NCI-H748 treated with DMSO at 0.1 percent for 48 hours (cell line): ENCODE measurements at regions not wholly inside any gene's neighbourhood (a gene's known extent, or its start where the extent isn't known, plus 50 kb on each side); places are given as distances from the start of the nearest gene placed in this dataset.

ENCODE experiments used
- DNase-seq: peaks from one replicate; lab custom pipeline; 2025; lab: John Stamatoyannopoulos, UW

DNA sequence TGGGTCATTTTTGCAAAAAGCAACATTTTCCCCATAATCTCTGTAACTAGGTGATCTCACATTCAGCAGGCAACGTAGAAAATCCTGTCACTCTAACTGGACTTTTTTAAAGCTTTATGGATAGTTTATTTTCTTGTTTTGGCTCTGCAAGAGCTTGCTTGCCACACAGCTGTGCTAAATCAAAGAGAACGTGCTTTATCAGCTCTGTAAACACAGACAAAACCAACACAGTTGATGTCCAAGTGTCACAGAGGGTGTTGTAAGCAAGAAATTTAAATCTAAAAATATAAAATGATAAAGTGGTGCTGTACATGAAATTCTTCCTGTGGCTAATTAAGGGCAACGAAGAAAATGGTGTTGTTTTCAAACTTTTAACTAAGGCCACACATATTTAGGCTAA is 97.5 kb upstream of the STAC start:
- no peak for DNase-seq

DNA sequence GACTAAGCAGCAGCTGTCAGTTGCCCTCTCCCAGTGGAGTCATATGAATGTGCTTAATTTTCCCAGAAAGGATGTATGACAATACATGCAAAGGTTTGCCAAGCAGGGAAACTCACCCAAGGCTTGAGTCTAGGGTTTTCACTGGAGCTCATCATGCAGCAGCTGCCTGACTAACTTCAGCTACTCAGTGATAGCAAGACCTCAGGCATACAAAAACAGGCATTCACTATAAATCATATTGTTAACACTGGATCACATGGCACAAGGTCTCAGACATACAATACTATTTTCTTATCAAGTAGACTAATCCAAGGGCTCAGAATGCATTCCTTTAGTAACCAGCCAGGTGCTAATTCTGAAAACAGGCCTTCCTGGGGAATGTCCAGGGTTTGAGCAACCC is 85.0 kb upstream of the STAC start:
- DNase-seq, result no peak

DNA sequence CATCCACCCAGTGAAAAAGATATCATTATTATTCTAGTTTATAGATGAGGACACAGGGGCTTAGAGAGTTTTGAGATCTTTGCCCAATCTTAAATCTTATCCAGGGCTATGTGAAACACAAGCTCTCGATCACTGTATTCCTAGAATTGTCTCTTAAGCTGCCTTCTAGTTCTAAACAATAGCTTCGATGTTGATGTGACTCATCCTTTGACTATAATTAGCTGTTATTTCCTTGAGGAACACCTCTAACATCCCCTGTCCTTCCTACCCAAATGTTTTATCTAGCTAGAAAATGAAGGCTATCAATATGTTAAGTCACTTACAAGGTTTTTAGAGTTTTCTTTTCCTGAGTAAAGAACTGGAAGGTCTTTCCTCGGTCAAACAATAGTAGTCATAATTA is 83.1 kb upstream of the STAC start:
- no peak for DNase-seq

DNA sequence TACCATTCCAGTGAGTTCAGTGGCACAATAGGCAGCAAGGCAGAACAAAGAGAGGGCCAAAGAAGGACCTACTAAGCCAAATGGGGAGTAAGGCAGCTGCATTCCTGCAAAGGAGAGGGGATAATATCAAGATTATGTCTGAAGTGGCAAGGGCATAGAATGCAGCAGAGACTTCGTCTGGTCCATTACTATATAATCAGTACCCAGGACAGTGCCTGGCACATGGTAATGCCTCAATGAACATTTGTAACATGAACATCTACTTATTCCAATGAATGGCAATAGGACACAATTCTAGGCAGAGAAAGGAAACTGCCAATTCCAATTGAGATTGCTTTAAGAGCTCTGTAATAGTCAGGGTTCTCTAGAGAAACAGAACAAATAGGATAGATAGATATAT is 82.1 kb upstream of the STAC start:
- no peak for DNase-seq

DNA sequence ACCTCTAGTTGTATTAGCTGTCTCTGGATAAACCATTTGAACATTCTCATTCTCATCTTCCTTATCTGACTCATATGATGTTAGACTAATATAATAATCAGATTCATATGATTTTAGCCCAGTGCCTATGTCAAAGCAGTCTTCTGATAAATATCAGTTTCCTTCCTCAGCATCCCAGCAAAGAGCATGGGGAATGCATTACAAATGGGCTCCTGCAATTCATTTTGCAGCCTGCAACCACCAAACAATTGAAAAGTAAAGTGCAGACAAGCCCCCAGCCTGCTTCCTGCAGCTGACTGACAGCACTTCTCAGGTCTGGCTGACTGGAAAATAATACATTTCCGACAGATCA is 78.2 kb upstream of the STAC start:
- DNase-seq, result no peak

DNA sequence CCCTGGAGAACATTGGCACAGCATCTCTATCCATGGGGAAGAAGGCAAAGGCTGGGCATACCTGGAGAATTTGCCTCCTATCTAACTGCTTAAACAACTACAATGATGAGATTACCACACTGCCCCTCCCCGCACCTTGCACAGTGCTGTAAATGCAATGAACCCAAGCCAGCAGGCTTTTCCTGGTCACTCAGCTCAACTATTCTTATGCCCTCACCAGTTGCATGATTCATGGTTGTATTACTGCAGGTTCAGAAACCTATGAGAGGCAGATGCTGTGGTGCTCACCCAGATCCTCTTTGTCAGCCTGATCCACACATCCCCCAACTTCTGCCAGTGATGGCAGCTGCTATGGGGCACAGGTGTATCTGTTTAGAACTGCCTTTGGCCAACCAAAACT is 77.7 kb upstream of the STAC start:
- no peak for DNase-seq

DNA sequence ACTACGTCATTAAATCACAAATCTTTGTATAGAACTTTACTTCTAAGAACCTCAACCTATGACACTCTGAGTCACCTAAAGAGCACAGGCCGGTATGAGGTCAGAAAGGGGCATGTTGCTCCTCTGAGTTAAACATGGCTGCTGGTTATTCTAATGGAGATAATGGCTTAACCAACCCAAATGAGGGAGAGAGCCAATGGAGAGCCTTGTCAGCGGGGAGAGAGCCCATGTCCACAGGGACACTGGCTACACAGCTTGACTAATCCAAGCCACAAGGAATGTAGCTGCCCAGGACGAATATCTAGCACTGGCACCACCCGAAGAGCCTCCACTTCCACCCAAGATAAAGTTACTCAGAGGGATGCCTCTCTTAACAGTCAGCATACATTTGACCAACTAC is 77.0 kb upstream of the STAC start:
- DNase-seq, result no peak

DNA sequence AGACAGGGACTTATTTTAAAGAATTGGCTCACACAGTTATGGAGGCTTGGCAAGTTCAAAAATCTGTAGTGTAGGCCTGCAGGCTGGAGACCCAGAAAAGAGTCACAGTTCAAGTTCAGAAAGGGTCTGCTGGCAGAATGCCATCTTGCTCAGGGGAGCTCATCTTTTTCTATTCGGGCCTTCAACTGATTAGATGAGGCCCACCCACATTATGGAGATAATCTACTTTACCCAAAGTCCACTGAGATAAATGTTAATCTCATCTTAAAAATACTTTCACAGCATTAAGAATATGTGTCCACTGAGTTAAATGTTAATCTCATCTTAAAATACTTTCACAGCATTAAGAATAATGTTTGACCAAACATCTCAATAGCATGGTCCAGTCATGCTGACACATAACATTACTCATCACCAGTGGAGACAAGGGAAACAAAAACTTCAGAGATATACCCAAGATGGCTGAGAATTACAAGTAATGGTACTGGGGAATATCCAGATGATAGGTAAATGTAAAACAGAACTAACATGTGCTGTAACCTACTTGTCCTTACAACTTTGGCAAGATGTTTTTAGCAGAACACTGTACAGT is 74.3 kb upstream of the STAC start:
- DNase-seq, result no peak

DNA sequence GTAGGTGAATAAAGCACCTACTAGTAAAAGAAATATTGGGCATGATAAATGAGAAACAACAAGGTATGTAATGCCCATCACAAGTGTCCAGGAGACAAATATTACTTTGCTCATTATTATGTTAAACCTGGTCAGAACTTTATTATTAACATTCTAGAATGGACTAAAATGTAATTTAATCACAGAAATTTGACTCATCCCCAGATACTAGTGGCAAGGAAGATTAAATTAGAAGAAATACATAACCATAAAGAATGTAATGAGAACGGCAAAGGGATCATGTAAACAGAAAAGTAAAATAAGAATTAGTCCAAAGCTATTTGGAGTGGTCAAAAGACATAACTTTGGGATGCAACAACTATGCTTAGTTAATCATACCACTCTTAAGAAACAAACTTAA is 71.2 kb upstream of the STAC start:
- DNase-seq, result no peak

DNA sequence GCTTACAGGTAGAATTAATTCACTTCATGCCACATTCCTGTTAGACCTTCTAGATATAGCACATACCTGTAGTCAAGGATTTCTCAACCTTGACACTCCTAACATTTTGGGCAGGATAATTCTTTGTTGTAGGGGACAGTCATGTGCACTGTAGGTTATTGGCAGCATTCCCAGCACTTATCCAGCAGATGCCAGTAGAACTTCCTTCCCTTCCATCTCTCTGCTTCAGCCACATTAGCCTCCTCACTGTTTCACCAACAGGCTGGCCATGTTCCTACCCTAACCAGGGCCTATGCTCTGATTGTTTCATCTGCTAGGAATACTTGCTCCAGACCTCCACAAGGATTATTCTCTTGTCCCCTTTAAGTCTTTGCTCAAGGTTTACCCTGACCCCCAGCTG is 68.0 kb upstream of the STAC start:
- DNase-seq, result no peak

DNA sequence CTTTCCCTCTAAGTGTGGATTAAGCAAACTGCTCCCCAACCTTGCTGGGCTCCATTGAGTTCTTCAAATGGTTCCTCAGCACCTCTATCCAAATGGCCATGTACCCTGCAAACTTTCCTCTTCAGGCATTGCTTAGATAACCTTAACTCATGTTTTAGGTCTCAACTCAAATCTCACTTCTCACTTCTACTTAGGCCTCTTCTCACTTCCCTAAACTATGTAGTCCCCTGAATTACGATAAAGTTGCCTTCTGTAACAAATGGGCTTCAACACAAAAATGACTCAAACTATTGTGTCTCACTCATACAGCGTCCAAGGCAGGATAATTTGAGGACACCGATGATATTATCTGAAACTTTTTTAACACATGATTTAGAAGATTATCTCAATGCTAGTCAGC is 62.4 kb upstream of the STAC start:
- no peak for DNase-seq

DNA sequence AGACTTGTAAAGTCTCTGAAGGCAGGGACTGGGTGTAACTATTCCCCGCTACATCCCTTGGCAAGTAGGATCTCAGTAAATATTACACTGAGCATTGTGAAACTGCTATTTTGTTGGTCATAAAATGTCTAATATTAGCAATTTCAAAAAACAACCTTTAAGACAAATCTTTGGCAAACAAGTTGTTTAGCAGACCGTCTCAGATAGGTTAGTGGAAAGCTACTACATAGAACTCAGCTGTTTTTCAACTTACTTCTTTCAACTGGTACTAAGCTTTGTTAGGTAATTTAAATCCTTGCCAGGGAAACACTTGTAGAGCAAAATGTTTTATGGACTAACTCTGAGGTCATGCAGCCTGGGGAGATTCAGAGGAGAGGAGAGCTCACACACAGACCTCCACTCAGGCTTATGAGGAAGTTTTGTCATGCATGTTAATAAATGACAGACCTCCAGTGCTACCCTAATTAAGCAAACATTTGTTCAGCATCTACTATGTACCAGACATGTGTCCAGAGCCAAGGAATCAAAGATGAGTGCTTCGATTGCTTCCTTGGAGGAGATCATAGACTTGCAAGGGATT is 61.6 kb upstream of the STAC start:
- no peak for DNase-seq

DNA sequence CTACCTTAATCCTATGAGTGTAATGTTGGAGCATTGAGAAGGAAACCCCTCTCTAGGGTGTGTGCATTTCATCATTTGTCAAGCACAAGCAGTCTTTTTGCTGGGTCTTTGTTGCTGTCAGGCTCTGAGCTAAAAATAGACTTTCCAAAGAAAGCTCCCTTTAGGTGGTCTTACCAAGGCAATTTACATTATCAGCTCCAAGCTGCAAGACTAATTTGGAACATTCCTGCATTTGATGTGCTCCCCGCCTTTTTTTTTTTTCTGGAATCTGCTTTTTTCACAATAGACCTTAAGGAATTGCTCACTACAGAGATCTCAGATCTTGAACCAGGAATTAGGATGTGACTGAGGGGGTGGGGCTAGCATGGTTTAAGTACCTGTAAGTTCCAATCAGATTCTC is 60.6 kb upstream of the STAC start:
- no peak for DNase-seq
